B cell (primary cell): ENCODE measurements at regions not wholly inside any gene's neighbourhood (a gene's known extent, or its start where the extent isn't known, plus 50 kb on each side); places are given as distances from the start of the nearest gene placed in this dataset.

ENCODE experiments used
- ATAC-seq: fragments of 200-7000 bp; cut with Tn5 transposase; one replicate; pipeline ENCODE4 v1.10.0; 2021; ENCODE audit warnings: low read depth, mild to moderate bottlenecking, moderate number of reproducible peaks, moderate library complexity
- CTCF ChIA-PET: fragments of 350-600 bp; sonication (Branson Sonifier 250); formaldehyde crosslinking; loops from one replicate; lab custom pipeline; 2021; ENCODE audit warnings: antibody characterized with exemption, inconsistent platforms; lab: Charles Lee
- POLR2A ChIA-PET: fragments of 350-600 bp; sonication (Branson Sonifier 250); formaldehyde crosslinking; loops from one replicate; lab custom pipeline; 2021; ENCODE audit warnings: antibody characterized with exemption; lab: Charles Lee
- DNase-seq: peaks from one replicate; pipeline ENCODE4 v3.0.0; 2013
- H2AFZ ChIP-seq: 2 replicates; pipeline ENCODE4 v1.6.1; 2012; ENCODE audit warnings: mild to moderate bottlenecking, low read depth, low read length; ENCODE audit not compliant: insufficient read depth, poor library complexity, severe bottlenecking
- H3K27ac ChIP-seq, 2 donors: 1 replicate in 1 of 2; 2 replicates in 1 of 2; pipeline ENCODE4 v1.5.1; 2012 to 2013; ENCODE audit warnings: low read length in 2 of 2, mild to moderate bottlenecking in 2 of 2, moderate library complexity in 1 of 2
- H3K27me3 ChIP-seq, 4 experiments: fragments of 200-600 bp in 1 of 4; sonication (generic) in 1 of 4; replicated peaks in 1 of 4; 1 replicate in 2 of 4; 2 replicates in 2 of 4; pipeline versions ENCODE4 v1.6.1 to v1.7.0; 2013 to 2016; ENCODE audit warnings: low read length in 3 of 4, mild to moderate bottlenecking in 2 of 4, mixed read lengths in 1 of 4, moderate library complexity in 1 of 4; ENCODE audit not compliant: insufficient read depth in 4 of 4, control insufficient read depth in 3 of 4; ENCODE audit errors: control extremely low read depth in 1 of 4
- H3K36me3 ChIP-seq, 2 experiments: replicated peaks in 1 of 2; 1 replicate in 1 of 2; 2 replicates in 1 of 2; pipeline versions ENCODE4 v1.6.1 to v1.7.1; 2013; ENCODE audit warnings: low read length in 1 of 2; ENCODE audit not compliant: insufficient read depth in 2 of 2, control insufficient read depth in 1 of 2; ENCODE audit errors: control extremely low read depth in 1 of 2, extremely low read depth in 1 of 2
- H3K4me1 ChIP-seq, 2 donors: fragments of 200-600 bp in 1 of 2; sonication (generic) in 1 of 2; 1 replicate in 1 of 2; 2 replicates in 1 of 2; pipeline versions ENCODE4 v1.5.1 to v1.6.1; 2013 to 2017; ENCODE audit warnings: low read length in 2 of 2; ENCODE audit not compliant: control insufficient read depth in 2 of 2, insufficient read depth in 2 of 2
- H3K4me2 ChIP-seq: replicated peaks from 2 replicates; pipeline ENCODE3; 2012; ENCODE audit warnings: mild to moderate bottlenecking, low read depth, low read length; ENCODE audit not compliant: poor library complexity, severe bottlenecking
- H3K4me3 ChIP-seq, 5 experiments: fragments of 200-600 bp in 1 of 5; sonication (generic) in 1 of 5; 1 replicate in 3 of 5; 2 replicates in 2 of 5; pipeline versions ENCODE4 v1.5.1 to v1.7.0; 2011 to 2016; ENCODE audit warnings: low read length in 4 of 5, mild to moderate bottlenecking in 4 of 5, low read depth in 2 of 5, control low read depth in 1 of 5, moderate library complexity in 1 of 5; ENCODE audit not compliant: insufficient read depth in 1 of 5; ENCODE audit errors: control extremely low read depth in 1 of 5, extremely low read depth in 1 of 5
- H3K79me2 ChIP-seq: fragments of 200-600 bp; sonication (generic); one replicate; pipeline ENCODE4 v1.6.0; 2016; ENCODE audit warnings: low read length; ENCODE audit not compliant: control insufficient read depth, insufficient read depth
- H3K9ac ChIP-seq: fragments of 200-600 bp; sonication (generic); 2 replicates; pipeline ENCODE4 v1.6.1; 2017; ENCODE audit warnings: mild to moderate bottlenecking, low read length, moderate library complexity
- H3K9me3 ChIP-seq, 3 donors: one replicate each; pipeline versions ENCODE4 v1.6.1 to v1.7.1; 2013; ENCODE audit warnings: low read length in 2 of 3; ENCODE audit not compliant: control insufficient read depth in 2 of 3, insufficient read depth in 1 of 3; ENCODE audit errors: control extremely low read depth in 1 of 3
- H4K20me1 ChIP-seq: 2 replicates; pipeline ENCODE4 v1.6.0; 2012; ENCODE audit warnings: mild to moderate bottlenecking, low read length; ENCODE audit not compliant: insufficient read depth, control insufficient read depth, poor library complexity, severe bottlenecking
- H3K27ac Mint-ChIP-seq: one replicate; pipeline ENCODE4 v1.8.0; 2021; ENCODE audit warnings: mixed read lengths
- H3K27me3 Mint-ChIP-seq: one replicate; pipeline ENCODE4 v1.8.0; 2021; ENCODE audit warnings: mixed read lengths
- H3K4me1 Mint-ChIP-seq: one replicate; pipeline ENCODE4 v1.8.0; 2021; ENCODE audit warnings: mixed read lengths
- H3K4me3 Mint-ChIP-seq: one replicate; pipeline ENCODE4 v1.8.0; 2021; ENCODE audit warnings: mixed read lengths
- H3K9me3 Mint-ChIP-seq: one replicate; pipeline ENCODE4 v1.8.0; 2022; ENCODE audit warnings: mixed read lengths; ENCODE audit not compliant: insufficient read depth
- CTCF ChIP-seq: fragments of 200-600 bp; IDR thresholded peaks from one replicate; pipeline ENCODE4 v1.8.0; 2022; ENCODE audit warnings: antibody characterized with exemption, mild to moderate bottlenecking
- EZH2 ChIP-seq: IDR thresholded peaks from 2 replicates; pipeline ENCODE4 v1.6.1; 2012; ENCODE audit warnings: borderline replicate concordance, low read depth, mild to moderate bottlenecking, moderate library complexity, low read length; ENCODE audit not compliant: insufficient read depth, poor library complexity, severe bottlenecking
- WGBS: methylation state at CpG from one replicate; pipeline ENCODE4 v1.1.5; 2013; ENCODE audit warnings: missing lambda C conversion rate; ENCODE audit not compliant: insufficient coverage; 5-methylcytosine and 5-hydroxymethylcytosine counted together
- intact Hi-C: fragments of 100-400 bp; cut with micrococcal nuclease; formaldehyde crosslinking; loops from one replicate; pipeline ENCODE4 v1.10.0; 2022

- ChIA-PET CTCF (interaction anchor here (1.0 kb wide), 1 partner anchor 9 kb away, joined by 3 read pairs; no protein-coding TSS in a partner anchor), POLR2A (no interaction called here)
- Histone ChIP-seq H3K27me3 (no peaks in the 10 kb centered on the region), H3K79me2 (no peaks in the 10 kb centered on the region), H2AFZ (no peak overlapping the region), H4K20me1 (no peaks in the 10 kb centered on the region), H3K27ac (no peak overlapping the region), H3K4me3 (no peak overlapping the region), H3K4me1 (no peaks in the 10 kb centered on the region), H3K9ac (no peak overlapping the region), H3K4me2 (no peak overlapping the region), H3K36me3 (no peaks in the 10 kb centered on the region), H3K9me3 (no peaks in the 10 kb centered on the region)
- DNase-seq (no peak), ATAC-seq (no peak)
- H3K4me3 Mint-ChIP-seq: no peak overlapping the region
- TF ChIP-seq EZH2: no peak
- TF ChIP-seq CTCF: no peak
- WGBS: 100% methylated on average over 1 of the region's 1 CpG
- H3K27ac Mint-ChIP-seq: no peak overlapping the region
- no peaks in the 10 kb centered on the region for H3K27me3 Mint-ChIP-seq
- intact Hi-C loops: loop anchor here (5.0 kb wide), 1 partner anchor 1973 kb away; no protein-coding TSS in a partner anchor
- no peaks in the 10 kb centered on the region for H3K4me1 Mint-ChIP-seq
- H3K9me3 Mint-ChIP-seq: no peaks in the 10 kb centered on the region
These were observed 157.6 kb upstream of the TMTC2 start for GRCh38 chr12:82529101-82529500.

DNA sequence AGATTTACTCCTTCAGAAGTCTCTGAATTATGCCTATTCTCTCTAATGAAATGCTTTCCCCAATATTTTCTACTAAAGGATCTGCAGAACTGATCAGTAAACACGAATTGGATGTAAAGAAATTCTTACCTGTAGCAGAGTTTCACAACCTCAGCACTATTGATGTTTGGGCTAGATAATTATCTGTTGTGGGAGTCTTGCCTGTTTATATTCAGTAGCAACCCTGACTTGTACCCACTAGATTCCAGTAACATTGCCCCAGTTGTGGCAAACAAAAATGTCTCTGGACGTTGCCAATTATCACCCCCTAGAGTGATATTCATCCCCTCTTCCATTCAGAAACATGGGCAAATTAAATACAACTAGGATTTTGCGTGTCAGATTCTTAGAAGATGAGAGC, 156.8 kb upstream of the TMTC2 start:
- no peaks in the 10 kb centered on the region for H3K9me3 ChIP-seq
- H3K4me1 ChIP-seq: no peaks in the 10 kb centered on the region
- POLR2A ChIA-PET: no interaction called here
- WGBS: no CpG with 5 or more reads among the region's 3 CpGs
- H3K4me2 ChIP-seq: no peak overlapping the region
- CTCF ChIA-PET: no interaction called here
- H3K36me3 ChIP-seq: no peaks in the 10 kb centered on the region
- Mint-ChIP-seq H3K4me3 (no peak overlapping the region), H3K4me1 (no peaks in the 10 kb centered on the region), H3K27me3 (no peaks in the 10 kb centered on the region), H3K9me3 (no peaks in the 10 kb centered on the region), H3K27ac (no peak overlapping the region)
- DNase-seq (no peak), ATAC-seq (no peak)
- no peak overlapping the region for H3K4me3 ChIP-seq
- TF ChIP-seq EZH2 (no peak), CTCF (no peak)
- H3K27ac ChIP-seq: no peak overlapping the region
- no peaks in the 10 kb centered on the region for H3K27me3 ChIP-seq
- H4K20me1 ChIP-seq: no peaks in the 10 kb centered on the region
- H3K79me2 ChIP-seq: no peaks in the 10 kb centered on the region
- intact Hi-C loops: loop anchor here (5.0 kb wide), 1 partner anchor 1972 kb away; no protein-coding TSS in a partner anchor
- H3K9ac ChIP-seq: no peak overlapping the region
- no peak overlapping the region for H2AFZ ChIP-seq
